Gastrocnemius medialis (tissue), 4 donors: ENCODE measurements at regions not wholly inside any gene's neighbourhood (a gene's known extent, or its start where the extent isn't known, plus 50 kb on each side); places are given as distances from the start of the nearest gene placed in this dataset.
"Not testable (repeated sequence)": the region's sequence is repeated elsewhere in the genome, so short reads cannot be mapped to it uniquely, and the experiment has no call there.

ENCODE experiments used
- CTCF ChIP-seq, 5 experiments: fragments of 450-650 bp in 3 of 5; fragments of 200-600 bp in 2 of 5; sonication (generic) in 2 of 5; IDR thresholded peaks in 4 of 5; conservative IDR thresholded peaks in 1 of 5; 1 replicate in 4 of 5; 2 replicates in 1 of 5; pipeline ENCODE4 v1.5.1; 2016 to 2019; ENCODE audit warnings: antibody characterized with exemption in 5 of 5, mild to moderate bottlenecking in 3 of 5, moderate library complexity in 3 of 5
- POLR2A ChIP-seq, 2 donors: fragments of 450-650 bp; IDR thresholded peaks; one replicate each; pipeline ENCODE4 v1.6.1; 2017; ENCODE audit warnings: antibody characterized with exemption in 2 of 2, mild to moderate bottlenecking in 2 of 2, moderate library complexity in 2 of 2

DNA sequence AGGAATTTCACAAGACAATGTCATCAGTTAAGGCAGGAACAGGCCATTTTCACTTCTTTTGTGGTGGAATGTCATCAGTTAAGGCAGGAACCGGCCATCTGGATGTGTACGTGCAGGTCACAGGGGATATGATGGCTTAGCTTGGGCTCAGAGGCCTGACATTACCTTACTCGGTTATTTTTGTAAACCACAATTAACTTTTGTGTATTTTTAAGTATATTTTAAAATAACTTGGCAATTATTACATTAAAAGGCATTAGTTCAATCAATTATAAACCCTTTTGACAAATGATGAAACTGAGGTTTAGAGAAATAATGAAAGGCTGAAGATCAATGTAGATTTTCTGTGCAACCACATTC lies 801.3 kb upstream of the CDH10 start:
- not testable (repeated sequence) for TF ChIP-seq CTCF (IDR thresholded peaks at IDR 0.05 in 4 of 5, conservative IDR thresholded peaks at IDR 0.05 in 1 of 5); POLR2A (IDR thresholded peaks at IDR 0.05)
